ENCODE measurements at regions not wholly inside any gene's neighbourhood (a gene's known extent, or its start where the extent isn't known, plus 50 kb on each side); places are given as distances from the start of the nearest gene placed in this dataset.
"Not testable (repeated sequence)": the region's sequence is repeated elsewhere in the genome, so short reads cannot be mapped to it uniquely, and the experiment has no call there.

GRCh38 chr2:107469437-107469995 lies 357.2 kb upstream of the RGPD4 start:
- DNase-seq (ENCODE audit: low spot score), result no peak
- intact Hi-C loops (cut with DNase I), result no loop called here

GRCh38 chr2:107473150-107473549 lies 353.5 kb upstream of the RGPD4 start:
- intact Hi-C loops (cut with DNase I), result no loop called here
- DNase-seq (ENCODE audit: low spot score), result no peak

GRCh38 chr2:107475859-107476258 lies 350.8 kb upstream of the RGPD4 start:
- no peak for DNase-seq (ENCODE audit: low spot score)
- intact Hi-C loops (cut with DNase I), result no loop called here

GRCh38 chr2:107502539-107502938 lies 324.2 kb upstream of the RGPD4 start:
- no peak for DNase-seq (ENCODE audit: low spot score)
- intact Hi-C loops (cut with DNase I), result no loop called here

- intact Hi-C loops (cut with DNase I), result no loop called here
These were observed 314.5 kb upstream of the RGPD4 start for GRCh38 chr2:107511970-107512789.

GRCh38 chr2:107525406-107525805 lies 301.3 kb upstream of the RGPD4 start:
- DNase-seq (ENCODE audit: low spot score), result no peak
- intact Hi-C loops (cut with DNase I), result no loop called here

More at GRCh38 chr2:107511970-107512789, 314.5 kb upstream of the RGPD4 start:
- no peak for DNase-seq (ENCODE audit: low spot score)

- intact Hi-C loops (cut with DNase I), result no loop called here
These were observed 297.5 kb upstream of the RGPD4 start for GRCh38 chr2:107529146-107529545.

GRCh38 chr2:107530046-107530445 lies 296.6 kb upstream of the RGPD4 start:
- intact Hi-C loops (cut with DNase I), result no loop called here
- DNase-seq (ENCODE audit: low spot score), result no peak

More at GRCh38 chr2:107529146-107529545, 297.5 kb upstream of the RGPD4 start:
- DNase-seq (ENCODE audit: low spot score), result no peak

GRCh38 chr2:107534926-107535325 lies 291.8 kb upstream of the RGPD4 start:
- intact Hi-C loops (cut with DNase I), result no loop called here
- no peak for DNase-seq (ENCODE audit: low spot score)

- DNase-seq (ENCODE audit: low spot score); intact Hi-C loops (cut with DNase I): not testable (repeated sequence)
These were observed 290.6 kb upstream of the RGPD4 start for GRCh38 chr2:107535905-107536689.

- intact Hi-C loops (cut with DNase I), result no loop called here
- no peak for DNase-seq (ENCODE audit: low spot score)
These were observed 284.4 kb upstream of the RGPD4 start for GRCh38 chr2:107542314-107542740.

- intact Hi-C loops (cut with DNase I), result no loop called here
- no peak for DNase-seq (ENCODE audit: low spot score)
These were observed 282.9 kb upstream of the RGPD4 start for GRCh38 chr2:107543793-107544192.

GRCh38 chr2:107545066-107545465 lies 281.6 kb upstream of the RGPD4 start:
- intact Hi-C loops (cut with DNase I), result no loop called here
- DNase-seq (ENCODE audit: low spot score), result no peak

GRCh38 chr2:107545851-107546250 lies 280.8 kb upstream of the RGPD4 start:
- DNase-seq (ENCODE audit: low spot score), result no peak
- intact Hi-C loops (cut with DNase I), result no loop called here

- DNase-seq (ENCODE audit: low spot score), result no peak
- intact Hi-C loops (cut with DNase I), result no loop called here
These were observed 278.5 kb upstream of the RGPD4 start for GRCh38 chr2:107548216-107548615.

- intact Hi-C loops (cut with DNase I), result no loop called here
- DNase-seq (ENCODE audit: low spot score), result no peak
These were observed 273.6 kb upstream of the RGPD4 start for GRCh38 chr2:107553046-107553445.

GRCh38 chr2:107553539-107553938 lies 273.2 kb upstream of the RGPD4 start:
- no peak for DNase-seq (ENCODE audit: low spot score)
- intact Hi-C loops (cut with DNase I), result no loop called here

GRCh38 chr2:107556038-107556627 lies 270.6 kb upstream of the RGPD4 start:
- DNase-seq (ENCODE audit: low spot score), result no peak
- intact Hi-C loops (cut with DNase I), result no loop called here

- no peak for DNase-seq (ENCODE audit: low spot score)
- intact Hi-C loops (cut with DNase I), result no loop called here
These were observed 268.4 kb upstream of the RGPD4 start for GRCh38 chr2:107558295-107558694.

- DNase-seq (ENCODE audit: low spot score), result no peak
- intact Hi-C loops (cut with DNase I), result no loop called here
These were observed 257.2 kb upstream of the RGPD4 start for GRCh38 chr2:107569496-107569895.

All from cardiac septum (tissue), 1 donor.